ENCODE measurements at regions not wholly inside any gene's neighbourhood (a gene's known extent, or its start where the extent isn't known, plus 50 kb on each side); places are given as distances from the start of the nearest gene placed in this dataset.

DNA sequence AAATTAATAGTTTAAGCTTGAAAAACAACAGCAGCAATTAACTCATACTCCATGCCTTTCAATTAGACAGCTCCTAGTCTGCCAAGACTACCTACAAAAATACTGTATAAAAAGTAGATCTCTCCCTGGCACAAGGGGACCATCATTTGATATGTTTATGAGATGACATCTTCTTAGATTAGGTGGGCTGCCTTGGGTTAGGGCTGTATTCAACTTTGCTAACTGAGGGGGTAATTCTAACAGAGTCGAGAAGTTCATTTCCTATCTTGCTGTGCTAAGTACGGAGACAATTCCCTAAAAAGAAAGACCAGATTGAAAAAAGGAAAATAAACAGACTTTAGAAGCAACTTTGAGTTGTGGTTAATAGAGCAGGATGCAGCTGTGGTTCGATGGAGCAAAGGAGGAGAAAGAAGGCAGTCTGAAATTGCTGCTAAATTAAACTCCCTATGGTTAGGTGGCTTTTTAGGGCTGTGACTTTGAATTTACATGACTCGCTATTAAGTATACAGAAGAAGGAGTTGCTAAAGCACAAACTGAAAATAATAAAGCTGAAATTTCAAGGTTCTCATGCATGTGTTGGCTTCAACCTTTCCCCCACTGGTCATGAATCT lies 75.4 kb downstream of the CDC7 start:
- DNase-seq, result no peak

DNA sequence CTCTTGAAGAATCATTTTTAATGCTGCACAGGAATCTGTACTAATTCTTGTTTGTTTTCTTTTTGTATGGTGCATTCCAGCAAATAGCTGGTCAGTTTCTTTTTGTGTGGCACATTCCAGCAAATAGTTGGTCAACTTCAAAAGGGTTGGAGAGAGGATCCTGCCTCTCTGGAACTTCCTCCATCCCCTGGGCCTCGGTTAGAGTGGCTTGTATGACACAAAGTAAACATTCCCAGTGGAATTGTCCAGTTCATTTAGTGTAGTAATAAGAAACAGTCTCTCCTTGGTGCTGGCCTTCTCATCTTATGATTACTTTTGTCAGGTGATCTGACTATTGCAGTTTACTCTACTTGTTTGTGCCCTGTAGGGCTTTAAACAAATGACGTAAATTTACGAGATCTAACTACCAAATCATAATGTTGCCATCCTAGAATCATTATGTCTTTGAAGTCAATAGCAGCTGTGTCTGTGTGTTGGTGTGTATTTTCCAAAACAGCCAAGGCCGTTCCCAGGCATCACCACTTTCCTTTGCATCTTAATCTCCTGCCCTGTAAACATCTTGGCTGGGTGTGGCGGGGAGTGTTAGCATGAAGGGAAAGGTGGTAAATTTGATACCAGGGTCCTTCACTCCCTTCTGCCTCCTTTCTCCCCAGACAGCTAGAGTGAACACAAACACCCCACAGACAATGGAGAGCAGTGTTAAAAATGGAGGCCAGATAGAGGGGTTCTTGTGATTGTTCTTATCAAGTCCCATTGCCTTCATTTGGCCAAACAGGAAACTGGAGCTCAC lies 77.9 kb downstream of the CDC7 start:
- DNase-seq, result no peak

DNA sequence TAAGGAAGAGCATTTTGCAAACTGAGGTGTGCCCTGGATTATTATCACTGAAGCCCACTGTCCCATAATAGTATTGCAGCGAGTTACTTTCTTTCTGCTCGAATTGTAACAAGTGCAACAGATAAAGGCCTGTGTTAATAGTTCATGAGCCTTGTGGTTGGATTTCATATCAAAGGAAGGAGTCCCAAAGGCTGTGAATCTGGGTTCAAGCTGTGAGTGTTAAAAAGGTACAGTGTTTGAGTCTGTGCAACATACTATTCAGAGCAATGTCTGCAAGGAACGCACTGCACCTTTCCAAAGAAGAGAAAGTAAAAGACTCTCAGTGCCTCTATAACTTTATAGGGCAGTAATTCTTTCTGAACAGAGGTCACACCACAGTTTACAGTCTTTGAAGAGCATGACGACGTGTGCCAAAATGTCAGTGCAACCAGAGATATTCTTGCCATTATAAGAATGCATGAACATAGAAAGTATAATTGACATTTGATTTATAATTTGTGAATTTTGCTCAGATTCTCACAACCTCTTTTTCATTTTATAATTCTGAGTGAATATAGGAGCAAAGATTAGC lies 79.1 kb downstream of the CDC7 start:
- no peak for DNase-seq

DNA sequence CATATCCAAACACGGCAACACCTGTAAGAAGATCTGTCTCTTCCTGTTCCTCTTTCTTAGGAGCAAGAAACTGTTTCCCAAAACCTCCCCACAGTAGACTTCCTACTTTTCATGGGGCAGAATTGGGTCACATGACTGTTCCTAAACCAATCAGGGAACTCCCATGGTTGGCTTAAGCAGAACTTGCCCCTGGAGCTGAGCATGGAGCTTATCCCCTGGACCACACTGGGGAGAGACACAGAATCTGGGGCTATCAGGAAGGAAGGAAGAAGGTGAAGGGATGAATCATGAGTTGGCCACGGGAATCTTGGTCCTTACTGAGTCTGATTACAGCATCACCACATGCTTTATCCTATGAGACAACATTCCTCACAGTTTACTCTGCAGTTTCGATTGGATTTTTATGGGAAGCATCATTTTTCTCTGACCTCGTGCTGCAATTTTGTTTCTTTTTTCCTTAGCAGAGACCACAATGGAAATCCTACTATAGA lies 81.8 kb downstream of the CDC7 start:
- DNase-seq, result no peak

DNA sequence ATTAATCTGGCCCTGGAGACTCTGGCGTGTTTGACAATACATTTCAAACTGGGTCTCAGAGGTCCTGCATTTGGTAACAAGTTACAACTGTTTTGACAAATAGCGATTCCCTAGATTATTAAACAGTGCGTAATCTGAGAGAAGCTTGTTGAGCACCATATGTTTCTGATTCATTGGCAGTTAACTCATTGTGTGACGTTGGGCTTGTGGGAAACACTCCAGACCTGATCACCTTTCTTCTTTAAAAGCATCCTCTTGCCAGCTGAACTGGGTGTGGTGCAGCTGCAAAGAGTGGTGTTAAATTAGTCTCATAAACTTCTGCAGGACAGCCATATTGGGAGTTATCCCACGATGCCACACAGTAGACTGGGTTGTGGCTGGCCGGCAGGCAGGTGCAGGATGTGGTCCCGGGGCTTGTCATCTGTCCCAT lies 82.7 kb downstream of the CDC7 start:
- DNase-seq, result no peak

DNA sequence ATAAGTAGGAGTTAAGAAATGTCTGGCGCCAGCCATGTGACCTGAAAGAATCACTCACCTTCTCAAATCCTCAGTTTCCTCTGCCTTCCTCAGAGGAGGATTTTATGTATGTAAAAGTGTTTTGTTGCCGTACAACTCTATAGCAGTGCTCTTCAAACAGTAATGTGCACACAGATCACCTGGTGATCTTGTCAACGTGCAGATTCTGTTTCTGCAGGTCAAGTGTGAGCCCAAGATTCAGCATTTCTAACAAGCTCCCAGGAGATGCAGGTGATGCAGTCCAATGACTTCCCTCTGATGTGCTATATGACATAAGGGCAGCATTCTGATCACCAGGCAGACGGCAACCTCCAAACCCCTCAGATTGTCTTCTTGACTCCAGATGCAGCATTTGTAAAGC lies 83.7 kb downstream of the CDC7 start:
- no peak for DNase-seq

DNA sequence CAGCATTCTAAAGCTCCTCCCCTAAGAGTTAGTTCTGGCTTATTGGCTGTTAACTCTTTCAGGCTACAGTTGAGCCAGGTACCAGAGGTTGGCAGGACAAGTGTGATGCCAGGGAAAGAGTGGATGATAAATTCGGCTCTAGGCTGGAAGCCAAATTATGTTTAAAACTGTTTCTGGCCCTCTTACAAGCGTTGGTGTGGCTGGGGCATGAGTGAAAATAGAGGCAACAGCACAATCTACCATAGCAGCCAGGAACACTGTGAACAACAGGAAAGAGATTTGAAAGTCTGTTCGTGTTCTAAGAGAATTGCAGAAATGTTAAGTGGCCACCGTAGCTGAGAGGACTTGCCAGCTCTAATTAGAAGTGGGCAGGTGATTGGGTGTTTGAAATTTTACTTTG lies 84.2 kb downstream of the CDC7 start:
- DNase-seq, result no peak

DNA sequence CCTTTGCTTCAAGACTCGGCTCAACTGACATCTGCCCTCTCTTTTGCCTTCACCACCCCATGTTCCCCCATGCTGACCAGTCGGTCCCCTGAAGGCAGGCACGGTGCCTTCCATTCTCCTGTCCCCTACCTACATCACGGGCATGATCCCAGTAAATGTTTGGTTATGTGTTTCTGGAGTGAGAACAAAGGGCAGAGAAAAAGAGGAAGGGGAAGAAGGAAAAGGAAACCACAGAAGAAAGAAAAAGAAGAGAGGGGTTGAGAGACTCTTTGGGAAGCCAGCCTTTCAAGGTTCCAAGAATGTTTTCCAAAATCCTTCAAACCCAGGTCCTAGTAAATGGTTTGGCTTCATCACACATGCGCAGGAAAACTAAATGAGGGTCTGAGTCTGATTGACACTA lies 84.9 kb downstream of the CDC7 start:
- no peak for DNase-seq

DNA sequence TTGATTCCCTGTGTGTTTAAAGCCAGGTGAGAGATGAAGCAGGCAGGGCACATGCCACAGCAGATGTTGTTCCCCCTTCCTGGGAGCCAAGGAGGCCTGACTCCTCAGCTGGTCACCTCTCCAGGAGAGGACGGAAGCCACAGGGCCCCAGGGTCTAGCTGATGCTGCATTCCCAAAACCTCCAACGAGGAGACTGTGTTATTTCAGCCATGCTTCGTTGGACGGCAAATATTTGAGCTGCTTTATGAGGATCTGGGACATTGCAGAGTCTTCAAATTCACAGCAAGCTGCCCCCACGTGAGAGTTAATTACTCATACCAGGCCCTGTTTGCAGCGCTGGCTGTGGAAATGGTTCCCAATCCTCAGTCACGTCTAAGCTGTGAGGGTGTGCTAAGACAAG lies 85.3 kb downstream of the CDC7 start:
- DNase-seq, result no peak

DNA sequence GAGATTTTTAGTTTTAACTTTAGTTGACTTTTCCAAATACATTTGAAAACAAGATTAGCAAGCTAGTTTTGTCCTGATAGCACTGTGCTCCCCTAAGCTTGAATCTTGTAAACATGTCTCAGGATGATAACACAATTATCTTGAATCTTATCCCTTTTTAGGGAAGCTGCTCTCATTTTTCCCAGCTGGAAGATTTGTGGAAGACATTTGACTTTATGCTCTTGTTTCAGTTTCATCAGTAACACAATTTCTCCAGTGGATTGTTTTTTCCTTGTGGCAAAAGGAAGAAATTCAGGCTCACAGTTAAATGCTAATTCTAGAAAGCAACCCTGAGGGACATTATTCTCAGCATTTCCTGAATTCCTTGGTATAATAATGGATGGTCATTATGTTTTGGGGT lies 88.8 kb downstream of the CDC7 start:
- no peak for DNase-seq

DNA sequence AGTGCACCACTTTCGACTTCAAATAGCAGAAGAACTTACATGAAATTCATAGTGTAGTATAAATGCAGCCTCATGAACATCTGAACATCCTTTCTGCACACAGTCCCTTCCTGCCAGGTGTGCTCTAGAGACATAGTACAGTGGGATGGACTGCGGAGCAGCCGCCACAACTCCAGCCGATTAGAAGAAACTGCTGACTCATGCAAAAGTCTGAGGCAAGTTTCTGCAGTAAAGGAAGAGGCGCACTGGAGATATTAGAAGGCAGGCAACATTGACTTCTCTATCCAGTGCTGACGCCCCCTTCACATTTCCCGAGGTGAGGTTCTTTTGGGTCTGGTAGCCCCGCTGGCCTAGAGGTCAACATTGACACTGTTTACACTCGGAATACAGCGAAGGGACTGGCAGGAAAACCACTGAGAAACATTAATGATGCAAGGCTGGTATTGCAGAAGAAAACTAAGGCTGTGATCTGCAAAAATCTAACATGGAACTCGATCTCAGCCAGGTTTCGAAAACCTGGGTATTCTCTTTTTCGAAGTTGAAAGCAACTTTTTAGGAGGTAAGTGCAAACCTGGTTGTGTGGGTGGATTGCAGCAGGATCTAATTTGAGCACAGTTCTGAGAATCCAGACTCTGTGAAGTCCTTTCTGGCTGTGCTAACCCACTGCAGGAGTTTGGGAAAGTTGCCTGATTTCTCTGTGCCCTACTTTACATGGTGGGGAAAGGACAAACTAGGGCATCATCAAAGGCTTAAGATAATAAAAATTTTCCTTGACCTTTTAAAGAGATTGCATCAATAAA lies 90.7 kb downstream of the CDC7 start:
- DNase-seq, result peak; percentile 7

DNA sequence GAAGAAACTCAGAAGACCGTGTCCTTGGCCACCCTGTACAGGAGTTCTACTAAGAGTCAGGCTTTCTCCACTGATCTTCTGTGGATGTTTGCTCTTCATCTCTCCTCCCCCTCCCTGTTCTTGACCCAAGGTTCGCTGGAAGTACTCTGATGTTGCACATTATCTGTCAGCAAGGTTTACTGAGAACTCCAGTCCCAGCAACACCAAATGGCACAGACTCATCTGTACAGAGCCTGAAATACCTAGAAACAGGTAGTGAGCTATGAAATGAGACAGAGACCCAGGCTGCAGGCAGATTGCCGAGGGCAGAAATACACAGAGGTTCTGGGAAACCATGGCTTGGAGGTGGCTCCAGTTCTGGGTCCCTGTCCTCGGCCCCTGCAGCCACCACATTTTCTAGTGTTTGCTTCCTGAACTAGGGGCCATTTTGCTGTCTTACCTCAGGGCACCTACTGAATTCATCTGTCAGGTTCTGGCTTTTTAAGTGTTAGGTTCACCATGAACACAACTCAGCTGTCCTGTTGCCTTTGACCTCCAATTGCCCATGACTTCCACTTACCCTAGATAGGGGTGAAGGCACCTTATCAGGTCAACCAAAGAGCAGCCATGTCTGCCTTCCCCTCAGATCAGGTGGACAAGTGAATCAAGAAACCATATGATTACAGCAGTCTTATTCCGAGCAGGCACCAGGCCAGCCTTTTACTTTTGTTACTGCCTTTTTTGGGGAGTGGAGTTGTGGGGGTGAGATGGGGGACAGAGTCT lies 92.2 kb downstream of the CDC7 start:
- no peak for DNase-seq

DNA sequence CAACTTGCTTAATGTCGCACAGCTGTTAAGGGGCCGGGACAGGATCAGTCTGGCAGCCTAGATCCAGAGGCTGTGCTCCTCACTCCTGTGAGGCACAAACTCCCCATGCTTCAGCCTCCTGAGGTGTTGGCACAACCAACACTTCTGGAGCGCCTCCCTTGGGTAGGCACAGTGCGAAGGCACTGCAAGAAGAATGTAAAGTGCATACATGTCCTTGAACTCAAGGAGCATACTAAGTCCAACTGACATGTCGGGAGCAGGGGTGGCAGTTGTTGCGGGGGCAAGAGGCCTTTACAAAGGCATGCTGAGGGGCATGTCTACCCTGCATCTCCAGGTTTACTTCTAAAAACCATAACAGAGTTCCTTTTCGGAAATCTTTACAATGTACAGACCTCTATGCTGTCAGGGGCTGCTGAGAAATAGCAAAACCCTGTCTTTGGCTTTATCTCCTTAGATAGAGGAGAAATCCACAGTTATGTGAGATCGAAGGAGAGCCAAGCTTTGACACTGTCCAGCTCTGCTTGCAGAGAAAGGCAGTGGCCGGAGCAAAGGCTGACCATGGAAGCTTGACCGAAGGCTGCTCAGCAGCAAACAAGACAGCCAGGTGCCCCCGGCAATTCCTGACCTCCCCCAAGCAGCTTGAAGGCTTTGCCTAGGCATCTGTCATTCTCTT lies 93.9 kb downstream of the CDC7 start:
- DNase-seq, result no peak

DNA sequence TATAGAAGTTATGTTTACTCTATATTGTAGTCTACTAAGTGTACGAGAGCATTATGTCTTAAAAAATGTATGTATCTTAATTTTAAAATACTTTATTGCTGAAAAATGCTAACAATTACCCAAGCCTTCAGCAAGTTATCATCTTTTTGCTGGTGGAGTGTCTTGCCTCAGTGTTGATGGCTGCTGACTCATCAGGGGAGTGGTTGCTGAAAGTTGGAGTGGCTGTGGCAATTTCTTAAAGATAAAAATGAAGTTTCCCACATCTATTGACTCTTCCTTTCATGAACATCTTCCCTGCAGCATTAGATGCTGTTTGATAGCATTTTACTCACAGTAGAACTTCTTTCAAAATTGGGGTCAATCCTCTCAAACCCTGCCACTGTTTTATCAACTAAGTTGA lies 95.8 kb downstream of the CDC7 start:
- no peak for DNase-seq

DNA sequence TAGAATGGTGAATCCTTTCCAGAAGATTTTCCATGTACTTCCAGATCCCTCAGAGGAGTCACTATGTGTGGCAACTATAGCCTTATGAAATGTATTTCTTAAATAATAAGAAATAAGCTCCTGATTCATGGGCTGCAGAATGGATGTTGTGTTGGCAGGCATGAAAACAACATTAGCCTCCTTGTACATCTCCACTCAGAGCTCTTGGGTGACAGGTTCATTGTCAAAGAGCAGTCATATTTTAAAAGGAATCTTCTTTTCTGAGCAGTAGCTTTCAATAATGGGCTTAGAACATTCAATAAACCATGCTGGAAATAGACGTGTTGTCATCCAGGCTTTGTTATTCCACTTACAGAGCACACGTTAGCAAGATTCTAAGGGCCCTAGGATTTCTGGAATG lies 96.6 kb downstream of the CDC7 start:
- no peak for DNase-seq

DNA sequence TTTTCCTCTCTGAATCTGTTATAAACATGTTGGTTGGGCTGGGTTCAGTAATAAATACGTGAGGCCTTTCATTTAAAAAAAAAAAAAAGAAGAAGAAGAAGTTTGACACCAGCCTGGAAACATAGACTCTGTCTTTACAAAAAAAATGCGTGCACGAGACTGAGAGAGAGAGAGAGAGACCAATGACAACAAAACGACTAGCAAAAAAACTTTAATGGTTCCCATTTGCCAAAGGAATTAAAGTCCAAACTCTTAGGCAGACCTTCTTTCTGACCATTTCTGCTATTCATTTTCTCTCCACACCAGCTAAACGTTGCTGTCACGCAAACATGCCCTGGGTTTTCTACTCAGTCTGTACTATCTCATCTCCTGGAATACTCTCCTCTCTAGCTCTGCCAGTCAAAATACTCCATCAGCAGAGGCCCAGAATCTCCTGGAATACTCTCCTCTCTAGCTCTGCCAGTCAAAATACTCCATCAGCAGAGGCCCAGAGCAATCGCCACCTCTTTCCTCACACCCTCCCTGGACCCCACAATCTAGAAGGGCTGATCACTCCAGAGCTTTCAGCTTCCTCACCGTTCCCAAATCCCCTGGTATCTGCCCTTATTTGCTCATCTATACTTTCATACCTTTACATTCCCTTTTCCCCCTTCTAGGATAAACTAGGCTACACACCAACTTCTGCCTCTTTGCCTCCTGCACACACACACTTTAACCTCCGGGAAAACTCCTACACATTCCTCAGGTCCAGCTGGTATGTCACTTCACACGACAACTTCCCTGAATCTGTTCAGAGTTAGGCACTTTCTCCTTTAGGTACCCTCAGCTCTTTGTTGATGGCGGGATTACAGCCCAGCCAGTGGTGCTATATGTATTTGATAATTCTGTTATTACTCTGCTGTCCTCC lies 100.0 kb downstream of the CDC7 start:
- no peak for DNase-seq

DNA sequence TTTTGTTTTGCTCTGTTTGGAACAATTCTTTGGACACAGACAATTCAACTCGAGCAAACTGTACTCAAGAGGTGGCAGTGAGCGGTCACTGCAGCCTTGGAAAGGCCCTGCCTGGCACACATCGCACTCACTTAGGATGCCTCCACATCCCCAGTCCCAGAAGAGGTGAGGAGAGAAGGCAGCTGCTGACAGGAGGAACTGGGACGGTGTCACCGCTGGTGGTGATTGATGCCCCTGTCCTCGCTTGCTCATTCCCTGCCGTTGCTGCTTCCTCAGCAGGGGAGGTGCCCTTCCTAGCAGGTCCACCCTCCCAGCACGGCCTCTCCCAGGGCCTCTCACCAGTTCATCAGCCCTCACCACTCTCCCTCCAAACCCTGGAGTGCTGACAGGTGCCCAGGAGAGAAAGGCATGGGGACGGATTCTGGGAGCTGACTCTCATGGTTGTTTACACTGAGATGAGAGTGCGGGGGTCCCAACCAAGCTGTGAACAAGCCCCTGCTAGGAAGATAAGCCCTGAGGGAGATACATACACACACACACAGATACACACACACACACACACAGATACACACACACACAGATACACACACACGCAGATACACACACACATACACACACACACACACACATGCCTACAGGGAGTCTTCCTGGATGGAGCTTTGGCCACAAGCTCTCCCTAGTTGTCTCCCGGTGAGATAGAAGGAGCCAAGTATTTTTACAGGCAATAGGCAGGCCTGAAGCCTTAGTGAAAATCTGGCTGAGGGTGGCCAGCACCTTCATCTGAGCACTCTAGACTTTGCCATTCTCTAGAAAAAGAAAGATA lies 101.1 kb downstream of the CDC7 start:
- DNase-seq, result no peak

DNA sequence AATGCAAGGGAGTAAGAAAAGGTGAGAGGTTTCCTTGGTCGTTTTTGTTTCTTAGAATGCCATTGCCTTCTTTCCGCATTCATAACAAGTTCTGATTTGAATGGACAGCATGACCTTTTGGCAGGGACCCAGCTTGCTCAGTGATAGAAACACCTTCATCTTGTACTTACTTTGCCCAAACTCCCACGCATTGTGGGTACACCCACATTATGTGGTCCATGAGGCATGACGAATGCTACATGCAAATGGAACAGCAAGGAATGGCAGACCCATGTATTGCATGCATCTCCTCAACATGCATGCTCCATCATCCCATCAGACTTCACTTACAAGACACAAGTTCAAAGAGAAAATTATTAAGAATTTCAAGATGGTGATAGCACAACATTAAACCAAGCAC lies 102.8 kb downstream of the CDC7 start:
- DNase-seq, result no peak

DNA sequence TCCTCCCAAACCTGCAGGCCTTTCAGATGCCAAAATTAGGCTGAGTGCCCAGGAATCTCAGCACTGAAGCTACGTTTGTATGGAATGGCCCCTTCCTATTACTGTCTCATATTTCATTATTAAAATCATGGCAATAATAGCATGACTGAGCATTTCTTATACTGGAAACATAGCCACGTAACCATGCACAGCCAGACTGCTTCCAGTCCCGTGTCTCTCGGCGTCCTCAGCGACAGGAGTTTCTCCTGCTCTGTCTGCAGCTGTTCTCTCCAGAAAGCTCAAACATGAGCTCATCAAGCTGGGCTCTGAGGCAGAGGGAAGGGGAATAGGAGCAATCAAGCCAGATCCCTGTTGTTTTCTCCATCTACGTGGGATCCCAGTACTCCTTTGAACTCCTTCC lies 104.0 kb downstream of the CDC7 start:
- no peak for DNase-seq

DNA sequence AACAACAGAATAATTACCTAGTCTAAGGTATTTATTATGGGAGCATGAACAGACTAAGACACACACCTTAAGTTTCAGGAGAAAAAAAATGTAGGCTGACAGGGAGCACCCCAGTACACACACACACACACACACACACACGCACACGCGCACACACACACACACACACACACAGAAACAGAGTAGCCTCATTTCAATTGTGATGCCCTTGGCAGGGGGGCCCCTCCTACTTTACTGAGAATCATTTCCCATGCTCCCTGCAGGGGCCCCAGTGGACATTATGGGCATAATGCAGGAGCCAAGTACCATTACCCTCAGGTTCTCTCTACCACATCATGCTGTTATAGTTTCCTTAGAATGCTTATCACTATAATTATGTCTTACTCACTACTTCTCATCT lies 104.9 kb downstream of the CDC7 start:
- no peak for DNase-seq
